Uterus (tissue), 2 donors: ENCODE measurements at regions not wholly inside any gene's neighbourhood (a gene's known extent, or its start where the extent isn't known, plus 50 kb on each side); places are given as distances from the start of the nearest gene placed in this dataset.

ENCODE experiments used
- CTCF ChIP-seq, 4 experiments: fragments of 200-600 bp in 2 of 4; fragments of 450-650 bp in 2 of 4; sonication (generic) in 2 of 4; IDR thresholded peaks; one replicate each; pipeline ENCODE4 v1.5.1; 2016 to 2019; ENCODE audit warnings: antibody characterized with exemption in 4 of 4, mild to moderate bottlenecking in 2 of 4, moderate library complexity in 1 of 4
- POLR2A ChIP-seq, 2 donors: fragments of 450-650 bp; IDR thresholded peaks; one replicate each; pipeline ENCODE4 v1.6.1; 2016; ENCODE audit warnings: antibody characterized with exemption in 2 of 2, mild to moderate bottlenecking in 1 of 2, moderate library complexity in 1 of 2

- TF ChIP-seq POLR2A (IDR thresholded peaks at IDR 0.05) (no peak), CTCF (IDR thresholded peaks at IDR 0.05) (no peak)
Observed at GRCh38 chr10:2019803-2020202, 282.5 kb upstream of the ADARB2 start.
